ENCODE measurements at regions not wholly inside any gene's neighbourhood (a gene's known extent, or its start where the extent isn't known, plus 50 kb on each side); places are given as distances from the start of the nearest gene placed in this dataset.
"Not testable (repeated sequence)": the region's sequence is repeated elsewhere in the genome, so short reads cannot be mapped to it uniquely, and the experiment has no call there.

DNA sequence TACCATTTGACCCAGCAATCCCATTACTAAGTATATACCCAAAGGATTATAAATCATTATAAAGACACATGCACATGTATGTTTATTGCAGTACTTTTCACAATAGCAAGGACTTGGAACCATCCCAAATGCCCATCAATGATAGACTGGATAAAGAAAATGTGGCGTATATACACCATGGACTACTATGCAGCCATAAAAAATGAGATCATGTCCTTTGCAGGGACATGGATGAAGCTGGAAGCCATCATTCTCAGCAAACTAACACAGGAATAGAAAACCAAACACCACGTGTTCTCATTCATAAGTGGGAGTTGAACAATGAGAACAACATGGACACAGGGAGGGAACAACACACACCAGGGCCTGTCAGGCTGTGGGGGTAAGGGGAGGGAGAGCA lies 59.2 kb upstream of the TNIK start:
- H3K27me3 ChIP-seq (ENCODE audit: control insufficient read depth, insufficient read depth, low read length); H3K4me1 Mint-ChIP-seq; H3K27ac Mint-ChIP-seq; H3K4me1 ChIP-seq (ENCODE audit: control insufficient read depth, insufficient read depth, low read length, poor library complexity, severe bottlenecking); H3K9me3 Mint-ChIP-seq; ATAC-seq (ENCODE audit: low read depth in 2 of 2); DNase-seq; H3K4me3 ChIP-seq (ENCODE audit: low read depth, low read length); H3K36me3 Mint-ChIP-seq; H3K4me3 Mint-ChIP-seq; H3K27me3 Mint-ChIP-seq; H3K36me3 ChIP-seq (ENCODE audit: control insufficient read depth, insufficient read depth, low read length); H3K9me3 ChIP-seq (ENCODE audit: control insufficient read depth in 2 of 2, low read length in 2 of 2); H3K27ac ChIP-seq (ENCODE audit: insufficient read depth, low read length, poor library complexity, severe bottlenecking): not testable (repeated sequence)

DNA sequence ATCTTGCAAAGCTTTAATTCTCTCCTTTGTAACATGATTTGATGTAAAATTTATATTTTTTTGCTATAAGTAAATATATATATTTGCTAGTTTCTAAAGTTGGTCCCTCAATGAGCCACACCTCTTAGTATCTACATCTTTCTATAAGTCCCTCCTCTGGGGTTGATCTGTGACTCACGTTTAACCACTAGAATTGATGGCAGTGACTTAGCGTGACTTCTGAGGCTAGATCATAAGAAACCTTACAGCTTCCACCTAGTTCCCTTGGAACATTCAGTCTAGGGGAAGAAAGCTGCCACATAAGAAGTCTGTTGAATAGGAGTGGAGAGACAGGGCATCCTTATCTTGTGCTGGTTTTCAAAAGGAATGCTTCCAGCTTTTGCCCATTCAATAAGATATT lies 56.6 kb upstream of the TNIK start:
- Histone ChIP-seq H3K4me1 (ENCODE audit: control insufficient read depth, insufficient read depth, low read length, poor library complexity, severe bottlenecking) (no peaks in the 10 kb centered on the region), H3K4me3 (ENCODE audit: low read depth, low read length) (no peak overlapping the region), H3K27me3 (ENCODE audit: control insufficient read depth, insufficient read depth, low read length) (no peaks in the 10 kb centered on the region), H3K27ac (ENCODE audit: insufficient read depth, low read length, poor library complexity, severe bottlenecking) (no peak overlapping the region), H3K9me3 (ENCODE audit: control insufficient read depth in 2 of 2, low read length in 2 of 2) (no peaks in the 10 kb centered on the region), H3K36me3 (ENCODE audit: control insufficient read depth, insufficient read depth, low read length) (no peaks in the 10 kb centered on the region)
- Mint-ChIP-seq H3K27ac (no peak overlapping the region), H3K4me1 (peaks cover 0 to 5% (median 0%) of the 10 kb centered on the region in 4 donors), H3K36me3 (peaks cover 5% of the 10 kb centered on the region), H3K9me3 (peaks cover 0 to 3% (median 0%) of the 10 kb centered on the region in 7 donors), H3K27me3 (peaks cover 6% of the 10 kb centered on the region), H3K4me3 (no peak overlapping the region)
- ATAC-seq (ENCODE audit: low read depth in 2 of 2), result no peak
- no peak for DNase-seq

DNA sequence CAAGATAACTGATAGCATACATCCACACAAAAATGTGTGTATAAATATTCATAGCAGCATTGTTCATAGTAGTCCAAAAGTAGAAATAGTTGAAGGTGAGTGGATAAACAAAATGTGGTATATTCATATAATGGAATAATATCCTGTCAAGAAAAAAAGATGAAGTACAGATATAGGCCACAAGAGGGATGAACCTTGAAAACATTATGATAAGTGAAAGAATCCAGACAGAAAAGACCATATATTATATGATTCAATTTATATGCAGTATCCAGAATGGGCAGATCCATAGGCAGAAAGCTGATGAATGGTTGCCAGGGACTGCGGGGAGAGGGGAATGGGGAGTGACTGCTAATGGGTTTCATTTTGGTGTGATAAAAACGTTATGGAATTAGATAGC lies 54.3 kb upstream of the TNIK start:
- Histone ChIP-seq H3K27ac (ENCODE audit: insufficient read depth, low read length, poor library complexity, severe bottlenecking) (no peak overlapping the region), H3K27me3 (ENCODE audit: control insufficient read depth, insufficient read depth, low read length) (no peaks in the 10 kb centered on the region), H3K9me3 (ENCODE audit: control insufficient read depth in 2 of 2, low read length in 2 of 2) (no peaks in the 10 kb centered on the region), H3K36me3 (ENCODE audit: control insufficient read depth, insufficient read depth, low read length) (no peaks in the 10 kb centered on the region), H3K4me1 (ENCODE audit: control insufficient read depth, insufficient read depth, low read length, poor library complexity, severe bottlenecking) (no peaks in the 10 kb centered on the region), H3K4me3 (ENCODE audit: low read depth, low read length) (no peak overlapping the region)
- no peak overlapping the region for H3K27ac Mint-ChIP-seq
- H3K36me3 Mint-ChIP-seq, result peaks cover 5% of the 10 kb centered on the region
- peaks cover 0 to 6% (median 0%) of the 10 kb centered on the region in 4 donors for H3K4me1 Mint-ChIP-seq
- H3K9me3 Mint-ChIP-seq, result peaks cover 0 to 3% (median 0%) of the 10 kb centered on the region in 7 donors
- no peak for ATAC-seq (ENCODE audit: low read depth in 2 of 2)
- no peak overlapping the region for H3K4me3 Mint-ChIP-seq
- no peak for DNase-seq
- H3K27me3 Mint-ChIP-seq, result peaks cover 6% of the 10 kb centered on the region

- Histone ChIP-seq H3K4me3 (ENCODE audit: low read depth, low read length) (no peak overlapping the region), H3K36me3 (ENCODE audit: control insufficient read depth, insufficient read depth, low read length) (no peaks in the 10 kb centered on the region), H3K4me1 (ENCODE audit: control insufficient read depth, insufficient read depth, low read length, poor library complexity, severe bottlenecking) (no peaks in the 10 kb centered on the region), H3K27me3 (ENCODE audit: control insufficient read depth, insufficient read depth, low read length) (no peaks in the 10 kb centered on the region), H3K9me3 (ENCODE audit: control insufficient read depth in 2 of 2, low read length in 2 of 2) (no peaks in the 10 kb centered on the region), H3K27ac (ENCODE audit: insufficient read depth, low read length, poor library complexity, severe bottlenecking) (no peak overlapping the region)
- DNase-seq (no peak), ATAC-seq (ENCODE audit: low read depth in 2 of 2) (no peak)
- Mint-ChIP-seq H3K4me1 (peaks cover 0 to 6% (median 0%) of the 10 kb centered on the region in 4 donors), H3K27me3 (peaks cover 9% of the 10 kb centered on the region), H3K4me3 (no peak overlapping the region), H3K36me3 (no peaks in the 10 kb centered on the region), H3K27ac (no peak overlapping the region), H3K9me3 (peaks cover 0 to 3% (median 0%) of the 10 kb centered on the region in 7 donors)
These were observed 51.2 kb upstream of the TNIK start for GRCh38 chr3:171511450-171511849.

Measured in CD4-positive, CD25-positive, alpha-beta regulatory T cell (primary cell).